K562 (cell line): ENCODE measurements at regions not wholly inside any gene's neighbourhood (a gene's known extent, or its start where the extent isn't known, plus 50 kb on each side); places are given as distances from the start of the nearest gene placed in this dataset.

Source experiments
- ATAC-seq: fragments of 200-7000 bp; cut with Tn5 transposase; 3 replicates; pipeline ENCODE4 v1.9.1; 2020; ENCODE audit warnings: moderate library complexity
- BruUV-seq: library from RNA; stranded (reverse); fragments of 400-500 nt; replicated peaks from 2 replicates; lab custom pipeline; 2021; lab: Mats Ljungman, UMichigan
- CTCF ChIA-PET: fragments of 300-600 bp; formaldehyde crosslinking; extraction: SDS; loops from one replicate; lab custom pipeline; 2021; ENCODE audit warnings: low intra/inter-chr PET ratio; lab: Yijun Ruan, JAX
- POLR2A ChIA-PET: fragments of 300-600, 350-650 bp; sonication (Branson Sonifier 250); formaldehyde crosslinking; extraction: SDS; loops from one replicate; lab custom pipeline; 2021; ENCODE audit warnings: antibody characterized with exemption, inconsistent platforms; lab: Yijun Ruan, JAX
- DNase-seq, 4 experiments: peaks; one replicate each; pipeline versions ENCODE4 v3.0.0 to v3.0.0-alpha.2; 2011 to 2018; ENCODE audit warnings: low spot score in 3 of 4, mixed read lengths in 3 of 4; ENCODE audit errors: extremely low read depth in 1 of 4
- FAIRE-seq: peaks from 2 replicates; lab custom pipeline; 2011; peaks lifted over from hg19 to GRCh38; lab: Jason Lieb, UNC
- H2AFZ ChIP-seq: 2 replicates; pipeline ENCODE4 v1.6.0; 2011; ENCODE audit warnings: low read depth, low read length, control low read depth, inconsistent platforms
- H3K27ac ChIP-seq: fragments of 200-600 bp; 3 replicates; pipeline ENCODE4 v1.8.0; 2011; ENCODE audit warnings: low read depth, mild to moderate bottlenecking, control low read depth, inconsistent platforms, low read length, moderate library complexity, mixed read lengths; ENCODE audit errors: extremely low read depth
- H3K27me3 ChIP-seq, 2 experiments: fragments of 300-600 bp in 1 of 2; 2 replicates in 1 of 2; 3 replicates in 1 of 2; pipeline versions ENCODE4 v1.6.0 to v1.8.0; 2011; ENCODE audit warnings: inconsistent platforms in 2 of 2, low read length in 2 of 2, mild to moderate bottlenecking in 1 of 2, mixed read lengths in 1 of 2, moderate library complexity in 1 of 2; ENCODE audit not compliant: control insufficient read depth in 2 of 2, insufficient read depth in 2 of 2
- H3K36me3 ChIP-seq: fragments of 300-600 bp; 3 replicates; pipeline ENCODE4 v1.8.0; 2011; ENCODE audit warnings: mild to moderate bottlenecking, low read length, inconsistent platforms; ENCODE audit not compliant: control insufficient read depth, insufficient read depth
- H3K4me1 ChIP-seq, 2 experiments: fragments of 200-600 bp in 1 of 2; replicated peaks in 1 of 2; 2 replicates in 1 of 2; 3 replicates in 1 of 2; pipeline versions ENCODE4 v1.5.1 to v1.8.0; 2011; ENCODE audit warnings: inconsistent platforms in 2 of 2, low read length in 2 of 2, mild to moderate bottlenecking in 1 of 2, mixed read lengths in 1 of 2, moderate library complexity in 1 of 2; ENCODE audit not compliant: control insufficient read depth in 2 of 2, insufficient read depth in 2 of 2
- H3K4me2 ChIP-seq: 2 replicates; pipeline ENCODE4 v1.6.1; 2011; ENCODE audit warnings: low read length, control low read depth, inconsistent platforms, mixed read lengths; ENCODE audit not compliant: insufficient read depth
- H3K4me3 ChIP-seq: fragments of 200-600 bp; sonication (generic), shearing (Covaris generic); 2 replicates; pipeline ENCODE4 v1.5.1; 2016; ENCODE audit warnings: control low read depth, inconsistent platforms
- H3K79me2 ChIP-seq: fragments of 200-600 bp; 3 replicates; pipeline ENCODE4 v1.8.0; 2011; ENCODE audit warnings: low read length, inconsistent platforms; ENCODE audit not compliant: control insufficient read depth, insufficient read depth
- H3K9ac ChIP-seq, 2 experiments: 2 replicates each; pipeline versions ENCODE4 v1.6.0 to v1.6.1; 2011; ENCODE audit warnings: low read depth in 2 of 2, low read length in 2 of 2, control low read depth in 1 of 2, inconsistent platforms in 1 of 2, mild to moderate bottlenecking in 1 of 2, mixed read lengths in 1 of 2; ENCODE audit not compliant: insufficient read depth in 1 of 2
- H3K9me1 ChIP-seq: one replicate; pipeline ENCODE4 v1.6.0; 2011; ENCODE audit warnings: inconsistent platforms, mild to moderate bottlenecking, low read length, moderate library complexity; ENCODE audit not compliant: control insufficient read depth, insufficient read depth
- H3K9me3 ChIP-seq: replicated peaks from 2 replicates; pipeline ENCODE4 v1.5.1; 2011; ENCODE audit warnings: low read depth, low read length, inconsistent platforms; ENCODE audit not compliant: control insufficient read depth, insufficient read depth
- H4K20me1 ChIP-seq: replicated peaks from 2 replicates; pipeline ENCODE4 v1.6.1; 2011; ENCODE audit warnings: low read length, inconsistent platforms, mixed read lengths; ENCODE audit not compliant: control insufficient read depth, insufficient read depth
- CAMTA2 ChIP-seq: fragments of 250-450 bp; sonication (Bioruptor Pico); conservative IDR thresholded peaks from 2 replicates; pipeline ENCODE4 v1.5.1; 2022
- E2F3 ChIP-seq: fragments of 250-450 bp; sonication (Bioruptor Pico); IDR thresholded peaks from 2 replicates; pipeline ENCODE4 v1.4.0; 2020; ENCODE audit warnings: mild to moderate bottlenecking
- EWSR1 ChIP-seq: fragments of 450-650 bp; IDR thresholded peaks from 2 replicates; pipeline ENCODE4 v1.6.1; 2018; ENCODE audit warnings: borderline replicate concordance, mild to moderate bottlenecking, low read depth, moderate library complexity; ENCODE audit not compliant: partially characterized antibody
- RBM39 ChIP-seq: fragments of 200-400 bp; formaldehyde crosslinking; optimal IDR thresholded peaks from 2 replicates; pipeline ENCODE3; 2018; ENCODE audit warnings: low read depth, low read length
- TAF1 ChIP-seq: IDR thresholded peaks from 2 replicates; pipeline ENCODE4 v1.6.1; 2011; ENCODE audit warnings: mild to moderate bottlenecking, low read length, moderate library complexity; ENCODE audit not compliant: insufficient read depth, control insufficient read depth, severe bottlenecking; ENCODE audit errors: extremely low read depth
- ZNF3 ChIP-seq: fragments of 250-450 bp; sonication (Bioruptor Pico); IDR thresholded peaks from 2 replicates; pipeline ENCODE4 v1.5.0; 2021; ENCODE audit warnings: mild to moderate bottlenecking, moderate library complexity
- WGBS: fragments of 100-300 bp; shearing (Covaris generic); methylation state at CpG from one replicate; pipeline ENCODE4 v1.1.6; 2016; ENCODE audit warnings: low coverage, mixed read lengths; ENCODE audit not compliant: insufficient coverage; ENCODE audit errors: missing lambda C conversion rate; 5-methylcytosine and 5-hydroxymethylcytosine counted together
- in situ Hi-C: fragments of 300-500 bp; cut with MboI; formaldehyde crosslinking; loops from 4 replicates; pipeline ENCODE4 v1.15.0; 2018; ENCODE audit warnings: inconsistent platforms, mixed read lengths
- intact Hi-C: fragments of 100-400 bp; cut with micrococcal nuclease; formaldehyde crosslinking; loops from 2 replicates; pipeline ENCODE4 v1.14.2; 2022
- TF ChIP-seq, protein P1 (sequence below): sonication (generic); formaldehyde crosslinking; IDR thresholded peaks from 2 replicates; pipeline ENCODE4 v1.8.1; 2023; ENCODE audit warnings: mild to moderate bottlenecking, missing genetic modification reagents, moderate library complexity
- TF ChIP-seq, protein P2 (sequence below): fragments of 250-450 bp; sonication (Bioruptor Pico); IDR thresholded peaks from 2 replicates; pipeline ENCODE4 v1.5.0; 2020; ENCODE audit warnings: mild to moderate bottlenecking, borderline replicate concordance
- TF ChIP-seq, protein P3 (sequence below): sonication (generic); formaldehyde crosslinking; IDR thresholded peaks from 2 replicates; pipeline ENCODE4 v1.8.1; 2022; ENCODE audit warnings: missing genetic modification reagents

DNA sequence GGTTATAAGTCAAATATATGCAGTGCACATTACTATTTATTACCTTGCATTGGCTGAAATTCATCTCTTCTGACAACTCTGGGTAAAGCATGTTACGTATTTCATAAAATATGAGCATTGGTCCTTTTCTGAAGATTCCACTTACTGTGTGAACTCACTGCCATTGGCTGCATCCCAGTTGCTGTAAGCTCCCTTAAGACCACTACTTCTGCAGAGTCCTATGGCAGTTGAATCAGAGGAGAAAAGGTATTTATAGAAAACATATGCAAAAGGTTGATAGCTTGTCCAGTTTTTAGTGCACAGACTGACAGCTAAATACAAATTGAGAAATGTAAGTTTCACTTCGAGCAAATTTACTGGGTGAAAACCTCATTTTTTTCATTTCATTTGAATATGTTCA is 394.6 kb upstream of the ARRDC3 start:
- Histone ChIP-seq H3K27me3 (no peaks in the 10 kb centered on the region), H3K27ac (no peak overlapping the region), H3K36me3 (no peaks in the 10 kb centered on the region), H3K4me1 (no peaks in the 10 kb centered on the region), H2AFZ (no peak overlapping the region), H3K9me3 (no peaks in the 10 kb centered on the region), H3K79me2 (no peaks in the 10 kb centered on the region), H4K20me1 (no peaks in the 10 kb centered on the region), H3K9ac (no peak overlapping the region), H3K4me3 (no peak overlapping the region), H3K9me1 (no peaks in the 10 kb centered on the region), H3K4me2 (no peak overlapping the region)
- intact Hi-C loops = no loop called here
- in situ Hi-C loops = no loop called here
- ATAC-seq (no peak), FAIRE-seq (no peak), DNase-seq (no peak)
- no TSS peak for BruUV-seq
- ChIA-PET CTCF (no interaction called here), POLR2A (no interaction called here)
- WGBS = 4% methylated on average over 2 of the region's 2 CpGs
- TF ChIP-seq, protein P1, sequence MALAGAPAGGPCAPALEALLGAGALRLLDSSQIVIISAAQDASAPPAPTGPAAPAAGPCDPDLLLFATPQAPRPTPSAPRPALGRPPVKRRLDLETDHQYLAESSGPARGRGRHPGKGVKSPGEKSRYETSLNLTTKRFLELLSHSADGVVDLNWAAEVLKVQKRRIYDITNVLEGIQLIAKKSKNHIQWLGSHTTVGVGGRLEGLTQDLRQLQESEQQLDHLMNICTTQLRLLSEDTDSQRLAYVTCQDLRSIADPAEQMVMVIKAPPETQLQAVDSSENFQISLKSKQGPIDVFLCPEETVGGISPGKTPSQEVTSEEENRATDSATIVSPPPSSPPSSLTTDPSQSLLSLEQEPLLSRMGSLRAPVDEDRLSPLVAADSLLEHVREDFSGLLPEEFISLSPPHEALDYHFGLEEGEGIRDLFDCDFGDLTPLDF (CRISPR knock-in tag) = no peak
- TF ChIP-seq, protein P2, sequence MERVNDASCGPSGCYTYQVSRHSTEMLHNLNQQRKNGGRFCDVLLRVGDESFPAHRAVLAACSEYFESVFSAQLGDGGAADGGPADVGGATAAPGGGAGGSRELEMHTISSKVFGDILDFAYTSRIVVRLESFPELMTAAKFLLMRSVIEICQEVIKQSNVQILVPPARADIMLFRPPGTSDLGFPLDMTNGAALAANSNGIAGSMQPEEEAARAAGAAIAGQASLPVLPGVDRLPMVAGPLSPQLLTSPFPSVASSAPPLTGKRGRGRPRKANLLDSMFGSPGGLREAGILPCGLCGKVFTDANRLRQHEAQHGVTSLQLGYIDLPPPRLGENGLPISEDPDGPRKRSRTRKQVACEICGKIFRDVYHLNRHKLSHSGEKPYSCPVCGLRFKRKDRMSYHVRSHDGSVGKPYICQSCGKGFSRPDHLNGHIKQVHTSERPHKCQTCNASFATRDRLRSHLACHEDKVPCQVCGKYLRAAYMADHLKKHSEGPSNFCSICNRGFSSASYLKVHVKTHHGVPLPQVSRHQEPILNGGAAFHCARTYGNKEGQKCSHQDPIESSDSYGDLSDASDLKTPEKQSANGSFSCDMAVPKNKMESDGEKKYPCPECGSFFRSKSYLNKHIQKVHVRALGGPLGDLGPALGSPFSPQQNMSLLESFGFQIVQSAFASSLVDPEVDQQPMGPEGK (CRISPR knock-in tag) = no peak
- TF ChIP-seq EWSR1 = no peak
- no peak for TF ChIP-seq ZNF3 (CRISPR knock-in tag)
- no peak for TF ChIP-seq CAMTA2
- TF ChIP-seq, protein P3, sequence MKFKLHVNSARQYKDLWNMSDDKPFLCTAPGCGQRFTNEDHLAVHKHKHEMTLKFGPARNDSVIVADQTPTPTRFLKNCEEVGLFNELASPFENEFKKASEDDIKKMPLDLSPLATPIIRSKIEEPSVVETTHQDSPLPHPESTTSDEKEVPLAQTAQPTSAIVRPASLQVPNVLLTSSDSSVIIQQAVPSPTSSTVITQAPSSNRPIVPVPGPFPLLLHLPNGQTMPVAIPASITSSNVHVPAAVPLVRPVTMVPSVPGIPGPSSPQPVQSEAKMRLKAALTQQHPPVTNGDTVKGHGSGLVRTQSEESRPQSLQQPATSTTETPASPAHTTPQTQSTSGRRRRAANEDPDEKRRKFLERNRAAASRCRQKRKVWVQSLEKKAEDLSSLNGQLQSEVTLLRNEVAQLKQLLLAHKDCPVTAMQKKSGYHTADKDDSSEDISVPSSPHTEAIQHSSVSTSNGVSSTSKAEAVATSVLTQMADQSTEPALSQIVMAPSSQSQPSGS (CRISPR knock-in tag) = no peak
- TF ChIP-seq TAF1 = no peak
- TF ChIP-seq E2F3 (CRISPR knock-in tag) = no peak
- TF ChIP-seq RBM39 = no peak
